ENCODE measurements at regions not wholly inside any gene's neighbourhood (a gene's known extent, or its start where the extent isn't known, plus 50 kb on each side); places are given as distances from the start of the nearest gene placed in this dataset.

DNA sequence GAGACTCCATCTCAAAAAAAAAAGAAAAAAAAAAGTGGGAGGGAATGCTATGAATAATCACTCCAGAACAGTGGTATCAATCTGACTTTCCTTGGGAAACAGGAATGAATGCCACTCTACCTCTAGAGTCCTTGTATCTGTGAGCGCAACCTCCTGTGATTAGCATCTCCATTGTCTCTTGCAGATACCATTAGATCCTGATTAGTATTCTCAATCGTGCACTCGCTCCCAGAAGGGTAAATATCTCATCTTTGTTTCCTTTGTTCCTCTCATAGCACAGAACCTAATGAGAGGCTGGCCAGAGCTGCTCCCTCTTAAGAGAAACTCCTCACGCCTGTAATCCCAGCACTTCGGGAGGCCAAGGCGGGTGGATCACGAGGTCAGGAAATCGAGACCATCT lies 184.4 kb upstream of the KCNK2 start:
- no peak overlapping the region for H3K56ac ChIP-seq (ENCODE audit: extremely low read depth, insufficient read depth, low read length)
- POLR2A ChIA-PET (ENCODE audit: unreplicated experiment), result no interaction called here
- H2AK5ac ChIP-seq (ENCODE audit: low read depth, low read length), result peak overlapping the region; percentile 26; the same call in 1 of the 2 replicates
- no peak overlapping the region for H3K23ac ChIP-seq (ENCODE audit: low read depth, low read length)
- no peak overlapping the region for H4K8ac ChIP-seq (ENCODE audit: low read depth in 2 of 2, low read length in 2 of 2)
- no peak overlapping the region for H2AK9ac ChIP-seq (replicated peaks; ENCODE audit: low read depth, low read length, poor library complexity)
- H4K20me1 ChIP-seq (ENCODE audit: insufficient read depth, low read length), result no peaks in the 10 kb centered on the region
- no peak for TF ChIP-seq CHD1 (IDR thresholded peaks at IDR 0.05; ENCODE audit: low read depth, low read length)
- TF ChIP-seq, protein P1, sequence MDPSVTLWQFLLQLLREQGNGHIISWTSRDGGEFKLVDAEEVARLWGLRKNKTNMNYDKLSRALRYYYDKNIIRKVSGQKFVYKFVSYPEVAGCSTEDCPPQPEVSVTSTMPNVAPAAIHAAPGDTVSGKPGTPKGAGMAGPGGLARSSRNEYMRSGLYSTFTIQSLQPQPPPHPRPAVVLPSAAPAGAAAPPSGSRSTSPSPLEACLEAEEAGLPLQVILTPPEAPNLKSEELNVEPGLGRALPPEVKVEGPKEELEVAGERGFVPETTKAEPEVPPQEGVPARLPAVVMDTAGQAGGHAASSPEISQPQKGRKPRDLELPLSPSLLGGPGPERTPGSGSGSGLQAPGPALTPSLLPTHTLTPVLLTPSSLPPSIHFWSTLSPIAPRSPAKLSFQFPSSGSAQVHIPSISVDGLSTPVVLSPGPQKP (IDR thresholded peaks at IDR 0.05; ENCODE audit: borderline replicate concordance, low read depth, low read length), result no peak
- no peak for TF ChIP-seq CEBPB (IDR thresholded peaks at IDR 0.05; ENCODE audit: low read depth, low read length)
- TF ChIP-seq CTCF (conservative IDR thresholded peaks at IDR 0.05; ENCODE audit: low read depth, low read length), result no peak
- TF ChIP-seq BHLHE40 (IDR thresholded peaks at IDR 0.05; ENCODE audit: low read depth, low read length), result no peak
- TF ChIP-seq RCOR1 (IDR thresholded peaks at IDR 0.05; ENCODE audit: insufficient replicate concordance, low read length), result no peak
- no peak for TF ChIP-seq FOS (IDR thresholded peaks at IDR 0.05; ENCODE audit: low read depth, low read length)
- TF ChIP-seq RFX5 (IDR thresholded peaks at IDR 0.05; ENCODE audit: low read depth, low read length), result no peak
- no peak for TF ChIP-seq NFE2L2 (IDR thresholded peaks at IDR 0.05; ENCODE audit: low read depth, low read length)
- TF ChIP-seq MAFK (IDR thresholded peaks at IDR 0.05; ENCODE audit: low read depth, low read length), result no peak
- TF ChIP-seq RAD21 (IDR thresholded peaks at IDR 0.05; ENCODE audit: low read length), result no peak
- TF ChIP-seq USF2 (IDR thresholded peaks at IDR 0.05; ENCODE audit: low read depth, low read length), result no peak
- TF ChIP-seq MAZ (IDR thresholded peaks at IDR 0.05; ENCODE audit: borderline replicate concordance, low read depth, low read length), result no peak
- TF ChIP-seq POLR2A (IDR thresholded peaks at IDR 0.05; ENCODE audit: low read depth, low read length), result no peak
- TF ChIP-seq SMC3 (IDR thresholded peaks at IDR 0.05; ENCODE audit: low read depth, low read length), result no peak
- no peak overlapping the region for H2BK20ac ChIP-seq (ENCODE audit: low read depth, low read length)
- no peak overlapping the region for H2AFZ ChIP-seq (replicated peaks; ENCODE audit: low read length, poor library complexity)
- ATAC-seq (ENCODE audit: low read depth), result no peak
- H3K4ac ChIP-seq (ENCODE audit: low read depth, low read length), result peak overlapping the region; percentile 26; the same call in 1 of the 2 replicates
- in situ Hi-C loops (cut with MboI; ENCODE audit: low sequenced_read_pairs) (no loop called here), dilution Hi-C loops (cut with HindIII; ENCODE audit: low sequenced_read_pairs, unreplicated experiment) (no loop called here), intact Hi-C loops (cut with micrococcal nuclease) (no loop called here)
- no peak overlapping the region for H4K5ac ChIP-seq (ENCODE audit: low read depth, low read length)
- no peak overlapping the region for H3K9ac ChIP-seq (ENCODE audit: low read depth, low read length)
- no peak overlapping the region for H3K18ac ChIP-seq (ENCODE audit: low read depth, low read length)
- peaks cover 9% of the 10 kb centered on the region; the same call in 1 of the 2 replicates for H3K4me1 ChIP-seq (ENCODE audit: control insufficient read depth, insufficient read depth, low read length)
- BruUV-seq (replicated peaks), result no TSS peak
- no peaks in the 10 kb centered on the region for H3K36me3 ChIP-seq (ENCODE audit: control insufficient read depth, insufficient read depth, low read length)
- H3K4me3 ChIP-seq (ENCODE audit: insufficient read depth, low read depth, low read length), result no peak overlapping the region
- no peak for DNase-seq
- no peaks in the 10 kb centered on the region for H3K79me1 ChIP-seq (ENCODE audit: low read depth in 1 of 2, low read length in 2 of 2)
- H3K4me2 ChIP-seq (ENCODE audit: low read depth, low read length), result no peak overlapping the region
- H3K27ac ChIP-seq (ENCODE audit: insufficient read depth, low read length), result no peak overlapping the region
- no peak overlapping the region for H2BK5ac ChIP-seq (ENCODE audit: low read depth, low read length, poor library complexity, severe bottlenecking)
- H2BK15ac ChIP-seq (ENCODE audit: low read depth, low read length), result no peak overlapping the region
- WGBS, 2 experiments (ENCODE audit: extremely low coverage in 2 of 2, insufficient read length in 1 of 2), result 94% methylated on average over 5 of the region's 8 CpGs; no CpG with 5 or more reads in 1 of the 2 experiments
- no peak overlapping the region for H4K91ac ChIP-seq (ENCODE audit: insufficient read depth, low read depth, low read length)
- H3K27me3 ChIP-seq (ENCODE audit: control insufficient read depth, insufficient read depth, low read length), result no peaks in the 10 kb centered on the region
- H3K14ac ChIP-seq (replicated peaks; ENCODE audit: low read depth, low read length), result no peak overlapping the region
- H3K9me1 ChIP-seq (ENCODE audit: insufficient read depth, low read length), result no peaks in the 10 kb centered on the region
- CTCF ChIA-PET, result no interaction called here
- H3K9me3 ChIP-seq (ENCODE audit: control insufficient read depth, insufficient read depth, low read length), result no peaks in the 10 kb centered on the region
- H2BK120ac ChIP-seq (ENCODE audit: low read depth, low read length), result peak overlapping the region; percentile 52; the same call in 1 of the 2 replicates

Measured in IMR-90 (cell line).